ENCODE measurements at regions not wholly inside any gene's neighbourhood (a gene's known extent, or its start where the extent isn't known, plus 50 kb on each side); places are given as distances from the start of the nearest gene placed in this dataset.

DNA sequence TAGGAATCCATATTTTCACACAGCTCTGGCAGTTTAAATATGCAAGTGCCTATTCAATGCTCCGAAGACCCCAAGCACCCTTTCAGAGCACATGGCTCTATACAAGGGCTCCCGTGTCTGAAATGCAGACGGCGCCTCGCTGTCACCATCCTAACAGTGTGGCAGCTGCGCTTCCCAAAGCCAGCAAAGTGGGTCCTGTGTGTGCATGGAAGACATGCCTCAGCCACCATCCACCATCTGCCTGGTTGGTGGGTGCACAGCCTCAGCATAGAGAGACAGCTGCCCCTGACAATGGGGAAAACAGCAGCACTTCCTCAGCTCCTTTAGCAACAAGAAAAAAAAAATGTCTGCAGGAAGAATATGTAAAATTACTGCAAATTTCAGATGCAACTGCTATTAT lies 218.1 kb downstream of the SP3 start:
- CTCF ChIA-PET (ENCODE audit: partially characterized antibody), result interaction anchor here (1.3 kb wide), 1 partner anchor 334 kb away, joined by 4 read pairs; no protein-coding TSS in a partner anchor
- 88% methylated on average over 6 of the region's 6 CpGs; no CpG with 5 or more reads in 1 of the 2 experiments for WGBS, 2 experiments (ENCODE audit: extremely low coverage in 1 of 2, insufficient coverage in 1 of 2, insufficient read length in 1 of 2, insufficient replicate concordance in 2 of 2, low coverage in 1 of 2, low lambda C conversion rate in 2 of 2, missing lambda C conversion rate in 1 of 2)
- no peak for DNase-seq (ENCODE audit: low read depth in 1 of 2, low spot score in 2 of 2)

More for the DNA sequence above, 218.1 kb downstream of the SP3 start:
- Histone ChIP-seq H2BK20ac (ENCODE audit: low read length) (no peak overlapping the region), H3K4me3 (ENCODE audit: extremely low read depth in 1 of 4, insufficient read depth in 2 of 4, low read depth in 3 of 4, low read length in 4 of 4) (no peak overlapping the region), H3K9me3 (ENCODE audit: insufficient read depth in 2 of 2, low read depth in 1 of 2, low read length in 1 of 2) (no peaks in the 10 kb centered on the region), H4K20me1 (replicated peaks in 1 of 2; ENCODE audit: control insufficient read depth in 1 of 2, insufficient read depth in 2 of 2, low read length in 2 of 2) (no peaks in the 10 kb centered on the region), H4K5ac (ENCODE audit: insufficient read length, low read depth, low read length) (peak overlapping the region; percentile 44), H2AFZ (ENCODE audit: low read length) (no peak overlapping the region), H2AK5ac (ENCODE audit: low read depth, low read length) (no peak overlapping the region), H2BK5ac (ENCODE audit: low read depth, low read length) (no peak overlapping the region), H3K27me3 (replicated peaks in 1 of 4; ENCODE audit: control insufficient read depth in 3 of 4, extremely low read depth in 1 of 4, insufficient read depth in 3 of 4, low read length in 3 of 4) (no peaks in the 10 kb centered on the region), H3K36me3 (ENCODE audit: control insufficient read depth in 2 of 4, insufficient read depth in 4 of 4, low read length in 3 of 4) (no peaks in the 10 kb centered on the region), H3K4ac (replicated peaks; ENCODE audit: insufficient read length, low read depth, low read length) (no peak overlapping the region), H3K23ac (ENCODE audit: insufficient read length) (no peak overlapping the region), H3K79me2 (ENCODE audit: control insufficient read depth in 1 of 2, insufficient read depth in 2 of 2, low read length in 2 of 2) (no peaks in the 10 kb centered on the region), H3K4me1 (replicated peaks in 1 of 4; ENCODE audit: control insufficient read depth in 3 of 4, insufficient read depth in 4 of 4, low read length in 3 of 4) (peaks cover 7 to 26% (median 13%) of the 10 kb centered on the region in 4 experiments), H2BK15ac (ENCODE audit: low read length) (no peak overlapping the region), H2BK12ac (ENCODE audit: low read depth, low read length) (no peak overlapping the region), H3K14ac (ENCODE audit: insufficient read length) (no peak overlapping the region), H4K91ac (replicated peaks; ENCODE audit: insufficient read length, low read length) (peak overlapping the region; percentile 62), H3K9ac (replicated peaks in 1 of 4; ENCODE audit: extremely low read depth in 1 of 4, low read depth in 3 of 4, low read length in 3 of 4) (no peak overlapping the region), H3K27ac (ENCODE audit: low read depth, low read length) (no peak overlapping the region), H3K4me2 (ENCODE audit: insufficient read depth in 1 of 2, low read depth in 2 of 2, low read length in 2 of 2) (no peak overlapping the region), H3K56ac (replicated peaks; ENCODE audit: insufficient read length, low read depth, low read length) (no peak overlapping the region), H4K8ac (ENCODE audit: extremely low read depth, insufficient read depth, low read length) (no peak overlapping the region; the same call in 1 of the 2 replicates), H3K23me2 (ENCODE audit: low read depth, low read length) (no peaks in the 10 kb centered on the region), H3K79me1 (ENCODE audit: low read depth, low read length) (no peaks in the 10 kb centered on the region), H3K18ac (ENCODE audit: extremely low read depth, low read length) (no peak overlapping the region), H2BK120ac (replicated peaks; ENCODE audit: low read depth, low read length) (no peak overlapping the region)
- no peak for TF ChIP-seq POU5F1 (IDR thresholded peaks at IDR 0.05; ENCODE audit: low read depth, low read length)
- no peak for TF ChIP-seq EP300 (IDR thresholded peaks at IDR 0.05; ENCODE audit: borderline replicate concordance in 1 of 2, low read depth in 2 of 2, low read length in 2 of 2)
- TF ChIP-seq, protein P1, sequence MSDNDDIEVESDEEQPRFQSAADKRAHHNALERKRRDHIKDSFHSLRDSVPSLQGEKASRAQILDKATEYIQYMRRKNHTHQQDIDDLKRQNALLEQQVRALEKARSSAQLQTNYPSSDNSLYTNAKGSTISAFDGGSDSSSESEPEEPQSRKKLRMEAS (IDR thresholded peaks at IDR 0.05), result no peak
- TF ChIP-seq NANOG (IDR thresholded peaks at IDR 0.05; ENCODE audit: insufficient read depth, low read depth, low read length, poor library complexity, severe bottlenecking), result no peak
- TF ChIP-seq MAFK (IDR thresholded peaks at IDR 0.05; ENCODE audit: low read depth, low read length), result no peak
- TF ChIP-seq TAF7 (optimal IDR thresholded peaks at IDR 0.05; ENCODE audit: borderline replicate concordance, low read depth, low read length), result no peak
- no peak for TF ChIP-seq SP2 (IDR thresholded peaks at IDR 0.05; ENCODE audit: low read length)
- no peak for TF ChIP-seq BRCA1 (IDR thresholded peaks at IDR 0.05; ENCODE audit: low read depth, low read length)
- no peak for FAIRE-seq
- POLR2A ChIA-PET (ENCODE audit: partially characterized antibody), result no interaction called here
